ENCODE measurements at regions not wholly inside any gene's neighbourhood (a gene's known extent, or its start where the extent isn't known, plus 50 kb on each side); places are given as distances from the start of the nearest gene placed in this dataset.

DNA sequence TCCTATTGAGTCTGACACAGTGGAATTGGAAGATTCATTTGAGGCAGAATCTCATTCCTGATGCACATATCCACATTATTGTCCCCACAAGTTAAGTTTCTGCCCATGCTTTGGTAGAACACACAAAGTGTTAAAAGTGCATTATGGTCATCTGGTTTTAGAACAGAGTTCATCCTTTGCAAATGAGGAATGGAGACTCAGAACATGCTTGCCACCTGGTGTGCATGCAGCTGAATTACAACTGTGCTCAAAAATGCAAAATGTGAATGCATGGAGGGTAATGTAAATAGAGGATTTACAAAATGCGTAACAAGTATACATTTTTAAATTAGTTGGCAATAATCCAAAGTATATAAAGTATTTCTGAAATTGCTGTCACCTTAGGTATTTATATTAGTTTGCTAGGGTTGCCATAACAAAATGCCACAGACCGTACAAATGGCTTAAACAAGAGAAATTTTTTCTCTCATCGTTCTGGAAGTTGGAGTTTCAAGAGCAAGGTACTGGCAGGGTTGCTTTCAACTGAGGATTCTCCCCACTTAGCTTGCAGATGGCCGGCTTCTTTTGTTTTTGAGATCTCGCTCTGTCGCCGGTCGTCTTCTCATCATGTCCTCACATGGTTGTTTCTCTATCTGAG, 671.1 kb downstream of the TAF11L14 start:
- no peak for DNase-seq
- no peak overlapping the region for H3K4me3 ChIP-seq
- intact Hi-C loops (cut with DNase I): no loop called here
- no peaks in the 10 kb centered on the region for H3K4me1 ChIP-seq (replicated peaks in 1 of 2)
- no peak for TF ChIP-seq POLR2A (IDR thresholded peaks at IDR 0.05)
- TF ChIP-seq, protein P1, sequence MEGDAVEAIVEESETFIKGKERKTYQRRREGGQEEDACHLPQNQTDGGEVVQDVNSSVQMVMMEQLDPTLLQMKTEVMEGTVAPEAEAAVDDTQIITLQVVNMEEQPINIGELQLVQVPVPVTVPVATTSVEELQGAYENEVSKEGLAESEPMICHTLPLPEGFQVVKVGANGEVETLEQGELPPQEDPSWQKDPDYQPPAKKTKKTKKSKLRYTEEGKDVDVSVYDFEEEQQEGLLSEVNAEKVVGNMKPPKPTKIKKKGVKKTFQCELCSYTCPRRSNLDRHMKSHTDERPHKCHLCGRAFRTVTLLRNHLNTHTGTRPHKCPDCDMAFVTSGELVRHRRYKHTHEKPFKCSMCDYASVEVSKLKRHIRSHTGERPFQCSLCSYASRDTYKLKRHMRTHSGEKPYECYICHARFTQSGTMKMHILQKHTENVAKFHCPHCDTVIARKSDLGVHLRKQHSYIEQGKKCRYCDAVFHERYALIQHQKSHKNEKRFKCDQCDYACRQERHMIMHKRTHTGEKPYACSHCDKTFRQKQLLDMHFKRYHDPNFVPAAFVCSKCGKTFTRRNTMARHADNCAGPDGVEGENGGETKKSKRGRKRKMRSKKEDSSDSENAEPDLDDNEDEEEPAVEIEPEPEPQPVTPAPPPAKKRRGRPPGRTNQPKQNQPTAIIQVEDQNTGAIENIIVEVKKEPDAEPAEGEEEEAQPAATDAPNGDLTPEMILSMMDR (IDR thresholded peaks at IDR 0.05): peak; percentile 50 to 59 (median 58)
- H3K36me3 ChIP-seq (replicated peaks in 1 of 2): no peaks in the 10 kb centered on the region
- no peaks in the 10 kb centered on the region for H3K27me3 ChIP-seq
- H3K27ac ChIP-seq: no peak overlapping the region
- no peaks in the 10 kb centered on the region for H3K9me3 ChIP-seq (replicated peaks in 1 of 3)
- 67 to 72% (median 70%) methylated on average over 8 of the region's 8 CpGs for WGBS, 4 donors

DNA sequence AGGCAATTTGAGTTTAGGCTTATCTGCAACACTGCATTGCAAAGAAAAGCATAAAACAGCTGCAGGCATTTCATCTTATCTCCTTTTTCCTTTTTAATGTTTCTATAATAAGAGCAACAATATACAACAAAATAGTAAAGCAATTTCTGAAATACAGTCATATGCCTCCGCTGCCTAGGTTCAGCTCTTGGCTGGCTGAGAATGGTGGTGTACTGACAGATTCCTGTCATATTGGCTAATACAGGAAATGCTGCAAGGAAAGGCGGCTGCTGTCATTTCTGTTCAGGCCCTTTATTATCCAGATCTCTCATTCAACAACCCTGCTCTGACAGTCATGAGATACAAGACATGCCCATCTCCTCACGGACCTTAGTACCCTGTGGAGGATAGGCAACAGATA, 677.0 kb downstream of the TAF11L14 start:
- H3K4me1 ChIP-seq (replicated peaks in 1 of 2): no peaks in the 10 kb centered on the region
- intact Hi-C loops (cut with DNase I): loop anchor here (5.0 to 10.0 kb wide), 2 partner anchors 1096 to 1099 kb away; partner anchors contain the start of gene BASP1 (in 1 of the 2)
- H3K4me3 ChIP-seq: no peak overlapping the region
- no peaks in the 10 kb centered on the region for H3K36me3 ChIP-seq (replicated peaks in 1 of 2)
- TF ChIP-seq, protein P1 (IDR thresholded peaks at IDR 0.05): no peak
- TF ChIP-seq POLR2A (IDR thresholded peaks at IDR 0.05): no peak
- DNase-seq: no peak
- 59 to 77% (median 65%) methylated on average over 2 to 3 of the region's 3 CpGs for WGBS, 4 donors
- H3K9me3 ChIP-seq (replicated peaks in 1 of 3): peaks cover 0 to 8% (median 0%) of the 10 kb centered on the region in 3 donors
- H3K27me3 ChIP-seq: no peaks in the 10 kb centered on the region
- H3K27ac ChIP-seq: no peak overlapping the region

DNA sequence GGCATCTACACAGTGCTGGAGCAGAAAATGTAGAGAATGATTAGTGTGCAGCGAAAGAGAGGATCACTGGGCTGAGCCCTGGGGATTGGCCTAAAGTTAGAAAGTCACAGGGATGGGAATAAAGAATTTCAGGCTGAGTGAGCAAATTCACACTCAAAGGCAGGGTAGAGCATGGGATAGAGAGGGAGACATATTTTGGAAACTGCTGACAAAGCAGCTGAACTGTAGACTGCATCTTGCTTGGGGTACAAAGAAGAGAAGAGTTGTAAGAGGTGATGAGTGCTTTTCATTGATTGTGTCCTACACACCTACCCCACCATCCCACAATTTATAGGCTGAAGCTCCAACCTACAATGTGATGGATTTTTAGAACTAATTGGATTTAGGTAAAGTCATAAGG, 677.8 kb downstream of the TAF11L14 start:
- Histone ChIP-seq H3K4me3 (no peak overlapping the region), H3K36me3 (replicated peaks in 1 of 2) (no peaks in the 10 kb centered on the region), H3K27me3 (no peaks in the 10 kb centered on the region), H3K4me1 (replicated peaks in 1 of 2) (no peaks in the 10 kb centered on the region), H3K27ac (no peak overlapping the region), H3K9me3 (replicated peaks in 1 of 3) (peaks cover 0 to 8% (median 0%) of the 10 kb centered on the region in 3 donors)
- WGBS, 4 donors: 82 to 94% (median 90%) methylated on average over 1 of the region's 1 CpG
- intact Hi-C loops (cut with DNase I): loop anchor here (5.0 to 10.0 kb wide), 2 partner anchors 1097 to 1100 kb away; partner anchors contain the start of gene BASP1 (in 1 of the 2)
- TF ChIP-seq, protein P1 (IDR thresholded peaks at IDR 0.05): no peak
- DNase-seq: no peak

DNA sequence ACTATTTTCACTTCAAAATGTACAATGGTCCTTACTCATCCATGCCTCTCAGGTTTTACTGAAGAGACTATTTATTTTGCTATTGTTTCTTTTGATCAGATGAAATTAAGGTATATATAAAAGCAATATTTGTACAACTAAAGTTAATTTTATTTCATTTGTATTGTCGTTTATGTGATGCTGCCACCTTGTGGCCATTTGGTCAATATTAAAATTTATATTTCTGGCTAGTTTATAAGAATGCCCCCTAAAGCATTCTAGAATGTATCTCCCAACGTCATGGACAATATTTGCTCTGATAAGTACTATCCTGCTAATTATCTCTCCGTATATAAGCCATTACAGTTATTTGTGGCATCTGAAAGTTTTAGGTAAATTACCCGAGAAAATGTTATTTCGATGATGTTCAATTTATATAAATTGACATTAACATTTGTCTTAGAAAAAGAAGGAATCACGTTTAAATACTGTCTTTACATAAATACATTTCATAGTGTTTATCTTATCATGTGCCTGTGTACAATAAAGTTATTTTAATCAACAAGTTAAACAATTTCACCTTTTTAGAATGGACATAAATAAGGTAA, 680.0 kb downstream of the TAF11L14 start:
- Histone ChIP-seq H3K4me3 (no peak overlapping the region), H3K27me3 (no peaks in the 10 kb centered on the region), H3K27ac (no peak overlapping the region), H3K36me3 (replicated peaks in 1 of 2) (no peaks in the 10 kb centered on the region), H3K4me1 (replicated peaks in 1 of 2) (no peaks in the 10 kb centered on the region), H3K9me3 (replicated peaks in 1 of 3) (peaks cover 0 to 8% (median 0%) of the 10 kb centered on the region in 3 donors)
- intact Hi-C loops (cut with DNase I): loop anchor here (5.0 to 10.0 kb wide), 2 partner anchors 1099 to 1102 kb away; partner anchors contain the start of gene BASP1 (in 1 of the 2)
- 35 to 39% (median 36%) methylated on average over 6 of the region's 6 CpGs for WGBS, 4 donors
- TF ChIP-seq, protein P1 (IDR thresholded peaks at IDR 0.05): peak in 5 of 6 experiments; percentile 20 to 66 (median 52)
- TF ChIP-seq POLR2A (IDR thresholded peaks at IDR 0.05): no peak
- DNase-seq: peak in 3 of 7 donors; percentile 9 to 24 (median 16)

All from adrenal gland (tissue), 9 donors.